ENCODE measurements at regions not wholly inside any gene's neighbourhood (a gene's known extent, or its start where the extent isn't known, plus 50 kb on each side); places are given as distances from the start of the nearest gene placed in this dataset.

GRCh38 chr11:119882316-119882715 is 153.3 kb upstream of the NECTIN1 start:
- H3K79me2 ChIP-seq (ENCODE audit: insufficient read depth, low read length) = no peaks in the 10 kb centered on the region
- no peaks in the 10 kb centered on the region for H3K4me1 Mint-ChIP-seq
- no peaks in the 10 kb centered on the region for H3K9me3 ChIP-seq (replicated peaks in 1 of 2; ENCODE audit: control insufficient read depth in 1 of 2, insufficient read depth in 1 of 2, low read length in 2 of 2)
- no peak for DNase-seq
- peaks cover 11 to 22% (median 15%) of the 10 kb centered on the region in 3 donors for H3K27me3 Mint-ChIP-seq (ENCODE audit: low read depth in 3 of 3)
- H3K9ac ChIP-seq (ENCODE audit: insufficient read depth, low read length, poor library complexity, severe bottlenecking) = no peak overlapping the region
- TF ChIP-seq, protein P1, sequence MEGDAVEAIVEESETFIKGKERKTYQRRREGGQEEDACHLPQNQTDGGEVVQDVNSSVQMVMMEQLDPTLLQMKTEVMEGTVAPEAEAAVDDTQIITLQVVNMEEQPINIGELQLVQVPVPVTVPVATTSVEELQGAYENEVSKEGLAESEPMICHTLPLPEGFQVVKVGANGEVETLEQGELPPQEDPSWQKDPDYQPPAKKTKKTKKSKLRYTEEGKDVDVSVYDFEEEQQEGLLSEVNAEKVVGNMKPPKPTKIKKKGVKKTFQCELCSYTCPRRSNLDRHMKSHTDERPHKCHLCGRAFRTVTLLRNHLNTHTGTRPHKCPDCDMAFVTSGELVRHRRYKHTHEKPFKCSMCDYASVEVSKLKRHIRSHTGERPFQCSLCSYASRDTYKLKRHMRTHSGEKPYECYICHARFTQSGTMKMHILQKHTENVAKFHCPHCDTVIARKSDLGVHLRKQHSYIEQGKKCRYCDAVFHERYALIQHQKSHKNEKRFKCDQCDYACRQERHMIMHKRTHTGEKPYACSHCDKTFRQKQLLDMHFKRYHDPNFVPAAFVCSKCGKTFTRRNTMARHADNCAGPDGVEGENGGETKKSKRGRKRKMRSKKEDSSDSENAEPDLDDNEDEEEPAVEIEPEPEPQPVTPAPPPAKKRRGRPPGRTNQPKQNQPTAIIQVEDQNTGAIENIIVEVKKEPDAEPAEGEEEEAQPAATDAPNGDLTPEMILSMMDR (IDR thresholded peaks at IDR 0.05) = no peak
- no peak overlapping the region for H3K27ac ChIP-seq (ENCODE audit: low read depth in 1 of 2, low read length in 2 of 2)
- H3K36me3 Mint-ChIP-seq = no peaks in the 10 kb centered on the region
- H3K9me3 Mint-ChIP-seq = no peaks in the 10 kb centered on the region
- WGBS (ENCODE audit: insufficient coverage) = 86% methylated on average over 2 of the region's 4 CpGs
- no peaks in the 10 kb centered on the region for H3K36me3 ChIP-seq (replicated peaks in 1 of 2; ENCODE audit: control insufficient read depth in 1 of 2, insufficient read depth in 2 of 2, low read length in 2 of 2)
- intact Hi-C loops (cut with micrococcal nuclease) = no loop called here
- no peaks in the 10 kb centered on the region for H4K20me1 ChIP-seq (ENCODE audit: insufficient read depth, low read length)
- no peak overlapping the region for H2AFZ ChIP-seq (ENCODE audit: insufficient read depth, low read depth, low read length, poor library complexity, severe bottlenecking)
- H3K27me3 ChIP-seq (ENCODE audit: control insufficient read depth in 2 of 2, insufficient read depth in 2 of 2, low read length in 2 of 2) = peaks cover 0 to 5% of the 10 kb centered on the region in 2 donors
- H3K4me1 ChIP-seq (ENCODE audit: control insufficient read depth in 1 of 2, insufficient read depth in 2 of 2, low read length in 2 of 2) = no peaks in the 10 kb centered on the region
- no peak overlapping the region for H3K4me2 ChIP-seq (replicated peaks; ENCODE audit: extremely low read depth, low read length, poor library complexity, severe bottlenecking)
- H3K4me3 Mint-ChIP-seq = no peak overlapping the region
- no peak overlapping the region for H3K4me3 ChIP-seq (replicated peaks in 1 of 3; ENCODE audit: low read depth in 2 of 3, low read length in 3 of 3)
- no peak overlapping the region for H3K27ac Mint-ChIP-seq

- Histone ChIP-seq H4K20me1 (ENCODE audit: insufficient read depth, low read length) (no peaks in the 10 kb centered on the region), H3K36me3 (replicated peaks in 1 of 2; ENCODE audit: control insufficient read depth in 1 of 2, insufficient read depth in 2 of 2, low read length in 2 of 2) (no peaks in the 10 kb centered on the region), H3K4me3 (replicated peaks in 1 of 3; ENCODE audit: low read depth in 2 of 3, low read length in 3 of 3) (no peak overlapping the region), H2AFZ (ENCODE audit: insufficient read depth, low read depth, low read length, poor library complexity, severe bottlenecking) (no peak overlapping the region), H3K9me3 (replicated peaks in 1 of 2; ENCODE audit: control insufficient read depth in 1 of 2, insufficient read depth in 1 of 2, low read length in 2 of 2) (no peaks in the 10 kb centered on the region), H3K27me3 (ENCODE audit: control insufficient read depth in 2 of 2, insufficient read depth in 2 of 2, low read length in 2 of 2) (peaks cover 0 to 5% of the 10 kb centered on the region in 2 donors), H3K27ac (ENCODE audit: low read depth in 1 of 2, low read length in 2 of 2) (no peak overlapping the region), H3K79me2 (ENCODE audit: insufficient read depth, low read length) (no peaks in the 10 kb centered on the region), H3K4me1 (ENCODE audit: control insufficient read depth in 1 of 2, insufficient read depth in 2 of 2, low read length in 2 of 2) (no peaks in the 10 kb centered on the region), H3K9ac (ENCODE audit: insufficient read depth, low read length, poor library complexity, severe bottlenecking) (no peak overlapping the region), H3K4me2 (replicated peaks; ENCODE audit: extremely low read depth, low read length, poor library complexity, severe bottlenecking) (no peak overlapping the region)
- no peak for DNase-seq
- no peaks in the 10 kb centered on the region for H3K4me1 Mint-ChIP-seq
- H3K9me3 Mint-ChIP-seq = no peaks in the 10 kb centered on the region
- no peak overlapping the region for H3K4me3 Mint-ChIP-seq
- peaks cover 6 to 20% (median 12%) of the 10 kb centered on the region in 3 donors for H3K27me3 Mint-ChIP-seq (ENCODE audit: low read depth in 3 of 3)
- TF ChIP-seq, protein P1 (IDR thresholded peaks at IDR 0.05) = no peak
- intact Hi-C loops (cut with micrococcal nuclease) = no loop called here
- H3K36me3 Mint-ChIP-seq = no peaks in the 10 kb centered on the region
- WGBS (ENCODE audit: insufficient coverage) = 20% methylated on average over 4 of the region's 7 CpGs
- H3K27ac Mint-ChIP-seq = no peak overlapping the region
Measured at GRCh38 chr11:119880873-119881272, 151.9 kb upstream of the NECTIN1 start.
